ENCODE measurements at regions not wholly inside any gene's neighbourhood (a gene's known extent, or its start where the extent isn't known, plus 50 kb on each side); places are given as distances from the start of the nearest gene placed in this dataset.

DNA sequence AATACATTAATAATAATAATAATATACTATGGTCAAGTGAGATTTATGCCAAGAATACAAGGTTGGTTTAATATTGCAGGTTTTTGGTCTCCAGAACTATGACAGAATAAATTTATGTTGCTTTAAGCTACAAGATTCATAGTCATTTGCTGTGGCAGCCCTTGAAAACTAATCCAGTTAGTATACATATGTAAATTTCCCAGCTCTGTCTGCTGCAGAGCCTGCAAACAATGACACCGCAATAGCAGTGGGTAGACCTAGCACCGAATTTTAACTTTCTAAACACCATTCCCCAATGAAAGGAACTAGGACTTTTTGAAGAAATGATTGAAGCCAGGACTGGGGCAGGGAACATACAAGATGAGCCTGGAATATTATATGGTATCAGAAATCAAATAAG lies 647.7 kb upstream of the NRSN1 start:
- no peak for DNase-seq (ENCODE audit: low spot score, unreplicated experiment)
- H3K36me3 Mint-ChIP-seq (ENCODE audit: insufficient read depth): no peaks in the 10 kb centered on the region
- no peaks in the 10 kb centered on the region for H3K4me1 Mint-ChIP-seq (ENCODE audit: low read depth)
- H3K27me3 Mint-ChIP-seq: no peaks in the 10 kb centered on the region
- no peak overlapping the region for H3K4me3 Mint-ChIP-seq (ENCODE audit: low read depth)
- H3K27ac Mint-ChIP-seq: no peak overlapping the region
- TF ChIP-seq, protein P1, sequence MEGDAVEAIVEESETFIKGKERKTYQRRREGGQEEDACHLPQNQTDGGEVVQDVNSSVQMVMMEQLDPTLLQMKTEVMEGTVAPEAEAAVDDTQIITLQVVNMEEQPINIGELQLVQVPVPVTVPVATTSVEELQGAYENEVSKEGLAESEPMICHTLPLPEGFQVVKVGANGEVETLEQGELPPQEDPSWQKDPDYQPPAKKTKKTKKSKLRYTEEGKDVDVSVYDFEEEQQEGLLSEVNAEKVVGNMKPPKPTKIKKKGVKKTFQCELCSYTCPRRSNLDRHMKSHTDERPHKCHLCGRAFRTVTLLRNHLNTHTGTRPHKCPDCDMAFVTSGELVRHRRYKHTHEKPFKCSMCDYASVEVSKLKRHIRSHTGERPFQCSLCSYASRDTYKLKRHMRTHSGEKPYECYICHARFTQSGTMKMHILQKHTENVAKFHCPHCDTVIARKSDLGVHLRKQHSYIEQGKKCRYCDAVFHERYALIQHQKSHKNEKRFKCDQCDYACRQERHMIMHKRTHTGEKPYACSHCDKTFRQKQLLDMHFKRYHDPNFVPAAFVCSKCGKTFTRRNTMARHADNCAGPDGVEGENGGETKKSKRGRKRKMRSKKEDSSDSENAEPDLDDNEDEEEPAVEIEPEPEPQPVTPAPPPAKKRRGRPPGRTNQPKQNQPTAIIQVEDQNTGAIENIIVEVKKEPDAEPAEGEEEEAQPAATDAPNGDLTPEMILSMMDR (IDR thresholded peaks at IDR 0.05; ENCODE audit: unreplicated experiment): no peak
- peaks cover 16% of the 10 kb centered on the region for H3K9me3 Mint-ChIP-seq (ENCODE audit: low read depth)

DNA sequence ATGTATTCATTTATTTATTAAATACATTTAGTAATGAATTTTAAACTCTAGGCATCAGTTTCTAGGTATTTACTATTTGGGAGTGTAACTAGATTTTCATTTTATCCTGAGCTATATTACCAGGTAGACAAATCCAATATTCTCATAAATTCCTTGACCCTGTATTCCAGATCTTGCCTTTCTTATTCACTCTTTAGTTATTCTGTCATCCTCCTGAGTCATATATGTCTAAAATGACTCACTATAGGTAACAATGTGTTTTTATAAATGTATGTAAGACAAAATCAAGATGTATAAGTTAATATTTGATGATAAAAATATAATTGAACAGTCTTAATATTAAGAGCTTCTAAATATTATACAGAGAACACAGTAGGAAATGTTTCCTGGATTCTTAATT lies 642.1 kb upstream of the NRSN1 start:
- Mint-ChIP-seq H3K27ac (no peak overlapping the region), H3K36me3 (ENCODE audit: insufficient read depth) (no peaks in the 10 kb centered on the region), H3K9me3 (ENCODE audit: low read depth) (peaks cover 14% of the 10 kb centered on the region), H3K4me1 (ENCODE audit: low read depth) (no peaks in the 10 kb centered on the region), H3K27me3 (no peaks in the 10 kb centered on the region), H3K4me3 (ENCODE audit: low read depth) (no peak overlapping the region)
- DNase-seq (ENCODE audit: low spot score, unreplicated experiment): no peak
- TF ChIP-seq, protein P1 (IDR thresholded peaks at IDR 0.05; ENCODE audit: unreplicated experiment): no peak

DNA sequence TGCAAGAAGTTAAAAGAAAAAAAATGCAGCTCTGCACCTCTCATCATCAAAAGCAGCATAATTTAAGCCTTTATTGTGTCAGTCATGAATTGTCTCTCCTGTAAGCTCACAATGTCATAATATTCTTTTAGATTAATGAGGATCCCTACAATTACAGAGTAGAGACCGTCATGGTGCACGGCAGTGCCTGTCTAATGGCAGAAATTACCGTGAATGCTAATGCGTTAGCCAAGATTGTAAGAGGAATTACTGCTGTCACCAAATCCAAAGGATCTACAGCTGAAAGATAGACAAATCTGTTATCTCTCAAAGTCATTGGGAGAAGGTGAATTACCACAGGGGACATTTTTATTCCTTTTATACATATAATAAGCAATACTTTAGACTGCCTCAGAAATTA lies 631.6 kb upstream of the NRSN1 start:
- H3K4me1 Mint-ChIP-seq (ENCODE audit: low read depth): peaks cover 9% of the 10 kb centered on the region
- peaks cover 5% of the 10 kb centered on the region for H3K27me3 Mint-ChIP-seq
- H3K36me3 Mint-ChIP-seq (ENCODE audit: insufficient read depth): peaks cover 3% of the 10 kb centered on the region
- TF ChIP-seq, protein P1 (IDR thresholded peaks at IDR 0.05; ENCODE audit: unreplicated experiment): no peak
- H3K9me3 Mint-ChIP-seq (ENCODE audit: low read depth): peaks cover 11% of the 10 kb centered on the region
- no peak for DNase-seq (ENCODE audit: low spot score, unreplicated experiment)
- H3K4me3 Mint-ChIP-seq (ENCODE audit: low read depth): no peak overlapping the region
- H3K27ac Mint-ChIP-seq: no peak overlapping the region

DNA sequence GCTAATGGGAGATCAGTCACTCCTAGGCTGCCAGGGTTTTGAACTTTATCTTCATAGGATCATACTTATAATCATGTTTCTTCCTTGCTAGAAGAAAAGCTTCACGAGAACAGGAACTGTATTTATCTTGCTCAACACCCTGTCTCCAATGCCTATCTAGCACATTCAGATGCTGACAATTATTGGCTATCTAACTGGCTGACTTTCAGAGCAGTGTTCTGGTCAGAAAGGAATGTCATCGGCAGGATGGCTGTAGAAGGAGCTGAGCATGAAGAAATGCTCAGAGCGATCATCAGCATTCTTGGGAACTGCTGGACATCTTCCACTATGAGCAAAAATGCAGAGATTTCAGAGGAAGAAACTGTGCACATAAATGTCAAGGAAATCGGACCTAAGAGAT lies 628.0 kb upstream of the NRSN1 start:
- Mint-ChIP-seq H3K4me3 (ENCODE audit: low read depth) (no peak overlapping the region), H3K4me1 (ENCODE audit: low read depth) (peaks cover 18% of the 10 kb centered on the region), H3K36me3 (ENCODE audit: insufficient read depth) (no peaks in the 10 kb centered on the region), H3K27ac (no peak overlapping the region), H3K9me3 (ENCODE audit: low read depth) (no peaks in the 10 kb centered on the region), H3K27me3 (peaks cover 5% of the 10 kb centered on the region)
- TF ChIP-seq, protein P1 (IDR thresholded peaks at IDR 0.05; ENCODE audit: unreplicated experiment): no peak
- DNase-seq (ENCODE audit: low spot score, unreplicated experiment): no peak

DNA sequence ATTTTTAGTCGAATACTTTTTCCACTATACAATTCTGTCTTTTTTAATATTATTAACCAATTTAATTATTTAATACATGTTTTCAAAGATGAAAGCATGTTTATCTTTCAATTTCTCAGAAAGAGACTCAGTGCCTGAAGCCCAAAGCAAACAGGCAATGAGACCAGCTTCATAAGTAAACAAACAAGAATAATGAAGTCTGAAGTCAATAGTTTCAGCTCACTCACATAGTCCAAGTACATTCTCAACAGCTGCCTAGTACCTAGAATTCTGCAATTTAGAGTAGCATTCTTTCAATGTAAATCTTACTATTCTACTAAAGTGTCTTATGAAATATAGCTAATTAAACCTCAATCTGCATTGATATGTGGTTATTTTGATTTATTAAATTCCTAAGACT lies 626.5 kb upstream of the NRSN1 start:
- Mint-ChIP-seq H3K9me3 (ENCODE audit: low read depth) (no peaks in the 10 kb centered on the region), H3K27ac (no peak overlapping the region), H3K27me3 (peaks cover 5% of the 10 kb centered on the region), H3K36me3 (ENCODE audit: insufficient read depth) (no peaks in the 10 kb centered on the region), H3K4me3 (ENCODE audit: low read depth) (no peak overlapping the region), H3K4me1 (ENCODE audit: low read depth) (peaks cover 20% of the 10 kb centered on the region)
- TF ChIP-seq, protein P1 (IDR thresholded peaks at IDR 0.05; ENCODE audit: unreplicated experiment): no peak
- no peak for DNase-seq (ENCODE audit: low spot score, unreplicated experiment)

All from progenitor cell of endocrine pancreas (in vitro differentiated cells).